BE2C (cell line): ENCODE measurements at regions not wholly inside any gene's neighbourhood (a gene's known extent, or its start where the extent isn't known, plus 50 kb on each side); places are given as distances from the start of the nearest gene placed in this dataset.
"Not testable (repeated sequence)": the region's sequence is repeated elsewhere in the genome, so short reads cannot be mapped to it uniquely, and the experiment has no call there.

Experiments used
- DNase-seq: peaks from one replicate; pipeline ENCODE4 v3.0.0-alpha.2; 2020
- H3K27me3 ChIP-seq: fragments of 250-450 bp; sonication (Bioruptor Pico); 2 replicates; pipeline ENCODE4 v1.5.1; 2020; ENCODE audit warnings: mild to moderate bottlenecking
- H3K36me3 ChIP-seq: fragments of 250-450 bp; sonication (Bioruptor Pico); 2 replicates; pipeline ENCODE4 v1.5.1; 2020; ENCODE audit warnings: mild to moderate bottlenecking
- H3K4me1 ChIP-seq: fragments of 250-450 bp; sonication (Bioruptor Pico); 2 replicates; pipeline ENCODE4 v1.5.1; 2020
- H3K4me3 ChIP-seq: 2 replicates; pipeline ENCODE4 v1.5.1; 2011; ENCODE audit warnings: low read depth, low read length
- H3K9me3 ChIP-seq: fragments of 250-450 bp; sonication (Bioruptor Pico); 2 replicates; pipeline ENCODE4 v1.5.1; 2020
- TF ChIP-seq, protein P1 (sequence below): IDR thresholded peaks from 2 replicates; pipeline ENCODE4 v1.5.1; 2012; ENCODE audit warnings: mild to moderate bottlenecking, low read depth, low read length

DNA sequence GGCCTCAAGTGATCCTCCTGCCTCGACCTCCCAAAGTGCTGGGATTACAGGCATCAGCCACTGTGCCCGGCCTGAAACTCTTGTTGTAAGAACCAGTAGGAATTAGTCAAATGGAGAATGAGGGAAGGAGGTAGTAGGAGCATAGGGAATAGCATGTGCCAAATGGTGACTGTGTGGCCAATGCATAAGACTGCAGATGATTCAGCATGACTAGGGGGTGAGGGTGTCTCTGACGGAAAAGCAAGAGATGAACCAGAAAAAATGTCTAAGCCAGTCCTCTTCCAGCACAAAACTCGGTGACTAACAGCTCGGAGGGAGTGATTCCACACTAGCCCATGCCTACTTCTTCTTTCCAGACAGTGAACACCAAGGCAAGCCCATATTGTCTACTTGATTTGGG is 58.2 kb upstream of the DUSP21 start:
- TF ChIP-seq, protein P1, sequence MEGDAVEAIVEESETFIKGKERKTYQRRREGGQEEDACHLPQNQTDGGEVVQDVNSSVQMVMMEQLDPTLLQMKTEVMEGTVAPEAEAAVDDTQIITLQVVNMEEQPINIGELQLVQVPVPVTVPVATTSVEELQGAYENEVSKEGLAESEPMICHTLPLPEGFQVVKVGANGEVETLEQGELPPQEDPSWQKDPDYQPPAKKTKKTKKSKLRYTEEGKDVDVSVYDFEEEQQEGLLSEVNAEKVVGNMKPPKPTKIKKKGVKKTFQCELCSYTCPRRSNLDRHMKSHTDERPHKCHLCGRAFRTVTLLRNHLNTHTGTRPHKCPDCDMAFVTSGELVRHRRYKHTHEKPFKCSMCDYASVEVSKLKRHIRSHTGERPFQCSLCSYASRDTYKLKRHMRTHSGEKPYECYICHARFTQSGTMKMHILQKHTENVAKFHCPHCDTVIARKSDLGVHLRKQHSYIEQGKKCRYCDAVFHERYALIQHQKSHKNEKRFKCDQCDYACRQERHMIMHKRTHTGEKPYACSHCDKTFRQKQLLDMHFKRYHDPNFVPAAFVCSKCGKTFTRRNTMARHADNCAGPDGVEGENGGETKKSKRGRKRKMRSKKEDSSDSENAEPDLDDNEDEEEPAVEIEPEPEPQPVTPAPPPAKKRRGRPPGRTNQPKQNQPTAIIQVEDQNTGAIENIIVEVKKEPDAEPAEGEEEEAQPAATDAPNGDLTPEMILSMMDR: no peak
- Histone ChIP-seq H3K27me3 (no peaks in the 10 kb centered on the region), H3K36me3 (no peaks in the 10 kb centered on the region), H3K9me3 (no peaks in the 10 kb centered on the region), H3K4me1 (no peaks in the 10 kb centered on the region), H3K4me3 (no peak overlapping the region)
- no peak for DNase-seq

- TF ChIP-seq, protein P1: no peak
- Histone ChIP-seq H3K27me3 (no peaks in the 10 kb centered on the region), H3K4me1 (no peaks in the 10 kb centered on the region), H3K9me3 (no peaks in the 10 kb centered on the region), H3K4me3 (no peak overlapping the region), H3K36me3 (no peaks in the 10 kb centered on the region)
- no peak for DNase-seq
Observed at GRCh38 chrX:44784241-44784640, 59.6 kb upstream of the DUSP21 start.

GRCh38 chrX:44778254-44778653 is 65.6 kb upstream of the DUSP21 start:
- DNase-seq: no peak
- Histone ChIP-seq H3K4me1 (no peaks in the 10 kb centered on the region), H3K4me3 (no peak overlapping the region), H3K9me3 (no peaks in the 10 kb centered on the region), H3K27me3 (no peaks in the 10 kb centered on the region), H3K36me3 (no peaks in the 10 kb centered on the region)
- TF ChIP-seq, protein P1: no peak

DNA sequence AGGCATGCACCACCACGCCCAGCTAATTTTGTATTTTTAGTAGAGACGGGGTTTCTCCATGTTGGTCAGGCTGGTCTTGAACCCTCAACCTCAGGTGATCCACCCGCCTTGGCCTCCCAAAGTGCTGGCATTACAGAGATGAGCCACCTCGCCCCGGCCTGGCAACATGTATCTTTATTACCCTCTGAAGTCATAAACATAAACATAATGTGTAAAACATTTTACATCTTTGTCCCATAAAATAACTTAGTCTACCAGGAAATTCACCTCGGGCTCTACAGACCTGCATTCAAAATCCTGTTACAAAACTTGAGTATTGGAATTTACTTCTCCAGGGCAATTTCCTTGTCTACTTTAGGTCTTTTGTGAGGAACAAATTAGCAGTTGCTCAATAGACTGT is 68.1 kb upstream of the DUSP21 start:
- DNase-seq: no peak
- no peaks in the 10 kb centered on the region for H3K27me3 ChIP-seq
- H3K4me3 ChIP-seq: no peak overlapping the region
- no peaks in the 10 kb centered on the region for H3K4me1 ChIP-seq
- no peaks in the 10 kb centered on the region for H3K36me3 ChIP-seq
- no peaks in the 10 kb centered on the region for H3K9me3 ChIP-seq
- TF ChIP-seq, protein P1: no peak

GRCh38 chrX:44774066-44774465 is 69.8 kb upstream of the DUSP21 start:
- not testable (repeated sequence) for DNase-seq

DNA sequence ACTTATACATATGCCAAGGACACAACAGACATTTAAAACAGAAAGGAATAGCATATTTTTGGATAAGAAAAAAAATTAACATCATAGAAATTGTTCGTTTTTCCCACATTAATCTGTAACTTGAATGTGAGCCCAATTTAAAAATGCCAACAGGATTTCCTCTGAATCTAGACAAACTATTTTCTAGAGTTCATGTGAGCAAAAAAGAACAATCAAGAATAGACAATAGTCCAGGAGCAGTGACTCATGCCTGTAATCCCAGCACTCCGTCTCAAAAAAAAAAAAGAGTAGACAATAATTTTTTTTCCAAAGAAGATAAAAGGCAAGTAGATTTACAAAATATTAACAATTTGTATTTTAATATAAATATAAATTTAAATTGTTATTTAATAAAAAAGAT is 73.7 kb upstream of the DUSP21 start:
- Histone ChIP-seq H3K4me1 (no peaks in the 10 kb centered on the region), H3K27me3 (no peaks in the 10 kb centered on the region), H3K36me3 (no peaks in the 10 kb centered on the region), H3K4me3 (no peak overlapping the region), H3K9me3 (no peaks in the 10 kb centered on the region)
- DNase-seq: no peak
- TF ChIP-seq, protein P1: no peak

More at GRCh38 chrX:44774066-44774465, 69.8 kb upstream of the DUSP21 start:
- not testable (repeated sequence) for H3K4me1 ChIP-seq, H3K4me3 ChIP-seq, H3K36me3 ChIP-seq, H3K9me3 ChIP-seq, H3K27me3 ChIP-seq

- DNase-seq: no peak
- TF ChIP-seq, protein P1: no peak
- no peaks in the 10 kb centered on the region for H3K4me1 ChIP-seq
- no peak overlapping the region for H3K4me3 ChIP-seq
- no peaks in the 10 kb centered on the region for H3K36me3 ChIP-seq
- H3K9me3 ChIP-seq: no peaks in the 10 kb centered on the region
- no peaks in the 10 kb centered on the region for H3K27me3 ChIP-seq
Observed at GRCh38 chrX:44767308-44767707, 76.5 kb upstream of the DUSP21 start.
